C4-2B (cell line): ENCODE measurements at regions not wholly inside any gene's neighbourhood (a gene's known extent, or its start where the extent isn't known, plus 50 kb on each side); places are given as distances from the start of the nearest gene placed in this dataset.

Experiments used
- ZFX ChIP-seq: fragments of 450-650 bp; IDR thresholded peaks from 2 replicates; pipeline ENCODE4 v1.6.1; 2017
- TF ChIP-seq, protein P1 (sequence below): fragments of 450-650 bp; conservative IDR thresholded peaks from 2 replicates; pipeline ENCODE4 v1.5.1; 2017; ENCODE audit warnings: mild to moderate bottlenecking

DNA sequence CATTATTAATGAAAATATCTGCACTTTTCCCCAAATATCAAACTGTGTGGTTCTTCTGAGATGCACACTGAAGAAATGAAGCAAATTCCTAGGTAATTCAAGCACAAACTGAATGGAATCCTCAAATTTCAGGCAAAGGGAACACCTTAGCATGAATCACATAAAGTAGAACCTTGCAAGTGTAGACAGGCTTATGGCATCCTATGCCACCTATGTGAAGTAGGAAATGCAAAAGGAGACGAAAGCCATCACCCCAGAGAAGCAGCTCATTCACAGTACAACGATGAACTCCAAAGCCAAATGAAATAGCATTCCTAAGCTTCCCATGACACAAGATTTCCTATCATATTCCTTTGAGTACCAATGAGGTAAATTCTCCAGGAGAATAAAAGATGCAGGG lies 461.2 kb upstream of the RUNX1 start:
- TF ChIP-seq, protein P1, sequence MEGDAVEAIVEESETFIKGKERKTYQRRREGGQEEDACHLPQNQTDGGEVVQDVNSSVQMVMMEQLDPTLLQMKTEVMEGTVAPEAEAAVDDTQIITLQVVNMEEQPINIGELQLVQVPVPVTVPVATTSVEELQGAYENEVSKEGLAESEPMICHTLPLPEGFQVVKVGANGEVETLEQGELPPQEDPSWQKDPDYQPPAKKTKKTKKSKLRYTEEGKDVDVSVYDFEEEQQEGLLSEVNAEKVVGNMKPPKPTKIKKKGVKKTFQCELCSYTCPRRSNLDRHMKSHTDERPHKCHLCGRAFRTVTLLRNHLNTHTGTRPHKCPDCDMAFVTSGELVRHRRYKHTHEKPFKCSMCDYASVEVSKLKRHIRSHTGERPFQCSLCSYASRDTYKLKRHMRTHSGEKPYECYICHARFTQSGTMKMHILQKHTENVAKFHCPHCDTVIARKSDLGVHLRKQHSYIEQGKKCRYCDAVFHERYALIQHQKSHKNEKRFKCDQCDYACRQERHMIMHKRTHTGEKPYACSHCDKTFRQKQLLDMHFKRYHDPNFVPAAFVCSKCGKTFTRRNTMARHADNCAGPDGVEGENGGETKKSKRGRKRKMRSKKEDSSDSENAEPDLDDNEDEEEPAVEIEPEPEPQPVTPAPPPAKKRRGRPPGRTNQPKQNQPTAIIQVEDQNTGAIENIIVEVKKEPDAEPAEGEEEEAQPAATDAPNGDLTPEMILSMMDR: no peak
- TF ChIP-seq ZFX: no peak
